ENCODE measurements at regions not wholly inside any gene's neighbourhood (a gene's known extent, or its start where the extent isn't known, plus 50 kb on each side); places are given as distances from the start of the nearest gene placed in this dataset.

GRCh38 chr3:73729969-73730440 is 105.3 kb upstream of the PDZRN3 start:
- DNase-seq: no peak

- no peak for DNase-seq
These were observed 103.1 kb upstream of the PDZRN3 start for GRCh38 chr3:73727854-73728253.

DNA sequence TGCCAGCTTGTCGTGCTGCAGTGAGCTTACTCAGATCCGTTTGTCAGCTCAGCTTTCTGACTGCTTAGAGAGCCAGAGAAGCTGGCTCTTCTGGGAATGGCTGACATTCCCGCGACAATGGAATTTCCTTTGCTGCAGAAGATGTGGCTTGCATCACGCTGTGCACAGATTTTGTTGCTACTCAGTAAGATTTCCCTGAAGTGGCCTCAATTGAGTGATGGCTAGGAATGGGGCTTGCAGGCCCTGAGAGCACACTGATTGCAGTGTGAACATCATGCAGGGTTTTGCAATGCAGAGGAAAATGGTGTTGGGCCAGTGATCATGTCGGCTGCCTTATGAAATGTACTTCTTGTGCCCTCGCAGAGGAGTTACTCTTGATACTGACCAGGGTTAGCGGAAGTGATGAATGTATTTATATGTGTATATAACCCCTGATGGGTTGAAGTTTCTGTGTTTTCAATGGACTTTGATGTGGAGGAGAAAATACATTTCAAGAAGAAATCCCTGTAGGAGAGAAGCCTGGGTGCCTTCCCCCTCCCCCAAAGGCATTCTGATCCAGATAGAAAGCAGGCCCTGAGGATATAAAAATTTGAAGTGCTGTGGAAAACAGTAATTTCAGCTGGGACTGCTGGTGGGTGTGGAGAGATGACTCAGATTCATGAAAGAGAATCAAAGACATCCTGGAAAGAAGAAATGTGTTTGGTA is 102.5 kb upstream of the PDZRN3 start:
- no peak for DNase-seq

GRCh38 chr3:73723596-73723995 is 98.9 kb upstream of the PDZRN3 start:
- no peak for DNase-seq

DNA sequence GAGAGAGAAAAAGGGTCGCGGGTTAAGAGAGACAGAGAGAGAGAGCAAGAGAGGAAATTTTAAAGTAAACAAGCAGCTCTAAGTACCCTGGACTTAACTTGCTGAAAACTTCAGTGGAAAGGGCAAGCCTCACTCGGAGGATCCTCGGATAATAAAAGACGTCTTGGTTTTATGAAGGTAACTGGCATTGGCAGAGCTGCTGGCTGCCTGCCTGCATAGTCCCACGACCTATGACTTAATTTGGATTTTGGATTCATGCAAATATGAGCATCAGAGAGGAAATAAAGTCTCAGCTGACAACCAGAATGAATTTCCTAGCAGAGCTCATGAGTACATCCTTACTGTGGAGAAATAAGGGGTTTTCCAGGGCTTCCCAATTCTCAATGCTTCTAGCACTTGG is 95.1 kb upstream of the PDZRN3 start:
- DNase-seq: no peak

- no peak for DNase-seq
These were observed 94.7 kb upstream of the PDZRN3 start for GRCh38 chr3:73719413-73719851.

- no peak for DNase-seq
These were observed 93.8 kb upstream of the PDZRN3 start for GRCh38 chr3:73718326-73719110.

GRCh38 chr3:73716418-73716817 is 91.7 kb upstream of the PDZRN3 start:
- peak; percentile 42 for DNase-seq

- DNase-seq: no peak
These were observed 85.6 kb upstream of the PDZRN3 start for GRCh38 chr3:73710340-73710739.

DNA sequence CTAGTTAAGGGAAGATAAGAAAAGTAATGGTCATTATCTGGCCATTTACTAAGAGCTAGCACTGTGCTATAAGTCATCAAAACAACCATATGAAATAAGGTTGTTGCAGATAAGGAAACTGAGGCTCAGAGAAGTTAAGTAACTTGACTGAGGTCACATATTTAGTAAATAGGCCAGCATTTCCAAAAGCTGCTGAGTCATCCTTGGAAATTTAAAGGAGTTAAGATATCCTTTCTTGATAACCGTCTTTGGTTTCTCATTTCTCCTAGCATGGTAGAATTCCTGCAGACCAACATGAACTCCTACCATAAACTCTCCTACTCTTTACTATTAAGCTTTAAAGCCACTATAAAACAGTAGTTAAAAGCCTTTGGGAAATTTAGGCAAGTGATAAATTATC is 85.0 kb upstream of the PDZRN3 start:
- no peak for DNase-seq

- no peak for DNase-seq
These were observed 84.2 kb upstream of the PDZRN3 start for GRCh38 chr3:73708956-73709355.

- no peak for DNase-seq
These were observed 83.0 kb upstream of the PDZRN3 start for GRCh38 chr3:73707772-73708171.

DNA sequence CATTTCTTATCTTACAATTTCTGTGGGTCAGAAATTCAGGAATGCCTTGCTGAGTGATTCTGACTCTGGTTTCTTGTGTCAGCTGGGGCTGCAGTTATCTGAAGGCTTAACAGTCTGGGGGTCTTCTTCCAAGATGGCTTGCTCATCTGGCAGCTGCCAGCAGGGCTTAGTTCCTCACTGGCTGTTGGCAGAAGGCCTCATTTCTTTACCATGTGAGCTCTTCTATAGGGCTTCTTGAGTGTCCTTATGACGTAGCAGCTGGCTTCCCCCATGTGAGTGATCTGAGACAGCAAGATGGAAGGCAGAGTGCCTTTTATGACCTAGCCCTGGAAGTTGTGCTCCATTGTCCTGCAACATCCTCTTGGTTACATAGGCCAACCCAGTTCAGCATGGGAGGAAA is 82.0 kb upstream of the PDZRN3 start:
- no peak for DNase-seq

DNA sequence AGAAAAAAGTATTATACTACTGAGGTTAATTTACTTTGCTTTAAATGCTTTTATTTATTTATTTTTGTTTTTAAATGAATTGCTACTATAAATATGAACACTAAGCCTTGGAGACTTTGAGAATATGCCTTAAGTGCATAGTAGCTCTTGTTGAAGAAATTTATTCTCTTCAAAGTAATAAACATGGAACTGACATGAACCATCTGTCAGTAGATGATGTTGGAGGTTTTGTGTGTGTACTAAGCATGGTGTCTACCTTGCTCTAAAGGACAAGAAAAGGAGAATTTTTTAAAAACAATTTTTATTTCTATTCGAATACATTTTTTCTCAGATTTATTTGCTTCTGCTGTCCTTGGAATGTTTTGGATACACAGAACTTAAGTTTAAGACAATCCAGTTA is 81.1 kb upstream of the PDZRN3 start:
- no peak for DNase-seq

DNA sequence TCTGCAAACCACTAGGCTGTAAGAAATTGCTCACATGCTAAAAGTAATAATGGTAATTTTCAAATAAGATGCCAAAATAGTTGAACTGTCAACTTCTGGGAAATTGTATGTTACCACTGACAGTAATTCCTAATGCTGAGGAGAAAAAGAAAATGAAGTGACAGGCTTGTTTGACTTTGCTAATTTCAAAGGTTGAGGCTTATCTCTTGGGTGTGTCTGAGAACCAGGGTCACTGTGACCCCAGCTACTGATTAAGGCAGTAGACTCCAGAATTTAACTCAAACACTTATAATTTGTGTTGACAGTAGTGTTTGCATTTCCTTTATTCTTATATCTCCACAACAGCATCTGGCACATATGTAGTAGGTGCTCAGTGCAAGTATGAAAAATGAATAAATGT is 74.6 kb upstream of the PDZRN3 start:
- DNase-seq: no peak

GRCh38 chr3:73697020-73697419 is 72.3 kb upstream of the PDZRN3 start:
- no peak for DNase-seq

GRCh38 chr3:73695841-73696240 is 71.1 kb upstream of the PDZRN3 start:
- DNase-seq: no peak

DNA sequence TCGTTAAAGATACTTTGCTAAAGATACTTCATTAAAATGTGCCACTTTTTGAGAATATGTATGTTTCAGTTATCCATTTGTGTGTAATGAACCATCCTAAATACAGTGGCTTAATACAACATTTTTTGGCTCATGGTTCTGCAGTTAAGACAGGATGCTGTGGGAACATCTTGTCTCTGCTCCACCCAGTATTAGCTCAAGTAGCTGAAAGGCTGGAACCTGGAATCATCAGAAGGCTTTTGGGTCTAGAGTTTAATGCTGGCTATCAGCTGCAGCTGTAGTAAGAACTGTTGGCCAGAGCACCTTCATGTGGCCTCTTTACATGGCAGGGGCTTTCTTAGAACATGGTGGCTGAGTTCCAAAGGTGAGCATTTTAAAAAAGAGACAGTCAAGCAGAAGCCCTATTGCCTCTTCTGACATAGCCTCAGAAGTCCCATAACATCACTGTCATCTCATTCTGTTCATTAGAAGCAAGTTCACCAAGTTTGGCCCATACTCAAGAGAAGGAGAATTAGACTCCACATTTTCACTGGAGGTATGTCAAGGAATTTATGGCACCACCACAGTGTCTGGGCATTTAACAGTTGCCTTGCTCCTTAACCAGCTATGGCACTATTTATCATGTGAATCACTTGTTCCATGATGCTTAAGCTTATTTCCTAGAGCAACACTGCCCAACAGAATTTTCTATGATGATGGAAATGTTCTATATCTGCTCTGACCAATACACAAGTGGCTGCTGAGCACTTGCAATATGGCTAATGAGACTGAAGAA is 70.4 kb upstream of the PDZRN3 start:
- no peak for DNase-seq

- no peak for DNase-seq
These were observed 62.6 kb upstream of the PDZRN3 start for GRCh38 chr3:73687106-73688004.

GRCh38 chr3:73685061-73685460 is 60.3 kb upstream of the PDZRN3 start:
- DNase-seq: no peak

DNA sequence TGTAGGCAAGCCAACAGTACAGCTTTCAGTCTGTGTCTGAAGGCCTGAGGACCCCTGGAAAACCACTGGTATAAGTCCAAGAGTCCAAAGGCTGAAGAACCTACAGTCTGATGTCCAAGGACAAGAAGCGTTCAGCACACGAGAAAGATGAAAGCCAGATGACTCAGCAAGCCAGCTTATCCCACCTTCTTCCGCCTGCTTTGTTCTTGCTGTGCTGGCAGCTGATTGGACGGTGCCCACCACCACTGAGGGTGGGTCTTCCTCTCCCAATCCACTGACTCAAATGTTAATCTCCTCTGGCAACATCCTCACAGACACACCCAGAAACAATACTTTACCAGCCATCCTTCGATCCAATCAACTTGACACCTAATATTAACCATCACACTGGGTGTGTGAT is 59.0 kb upstream of the PDZRN3 start:
- DNase-seq: no peak

DNA sequence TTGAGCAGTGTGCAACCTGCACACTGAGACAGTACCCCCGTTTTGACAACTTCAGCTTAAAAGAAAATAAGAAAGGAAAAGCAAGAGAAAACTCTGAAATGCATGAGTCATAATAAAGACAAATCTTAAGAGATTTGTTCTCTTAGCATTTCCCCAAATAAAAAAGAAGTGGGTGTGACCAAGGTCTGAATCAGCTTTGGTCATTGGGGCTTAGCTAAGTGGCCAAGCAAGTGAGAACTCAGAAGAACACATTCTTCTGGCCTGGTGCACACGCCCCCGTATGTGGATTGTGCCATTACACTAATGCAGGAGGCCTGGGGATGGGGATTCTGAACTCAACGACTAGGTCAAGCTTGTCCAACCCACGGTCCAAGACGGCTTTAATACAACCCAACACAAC is 56.9 kb upstream of the PDZRN3 start:
- DNase-seq: peak; percentile 49

GRCh38 chr3:73681198-73681597 is 56.5 kb upstream of the PDZRN3 start:
- DNase-seq: no peak
